ENCODE measurements at regions not wholly inside any gene's neighbourhood (a gene's known extent, or its start where the extent isn't known, plus 50 kb on each side); places are given as distances from the start of the nearest gene placed in this dataset.

GRCh38 chr1:230542681-230543080, 99.6 kb upstream of the COG2 start:
- Histone ChIP-seq H4K20me1 (ENCODE audit: insufficient read depth) (no peaks in the 10 kb centered on the region), H3K27ac (ENCODE audit: low read length) (no peak overlapping the region), H3K4me3 (ENCODE audit: low read length) (no peak overlapping the region), H3K4me2 (ENCODE audit: low read length) (no peak overlapping the region), H3K27me3 (ENCODE audit: insufficient read depth, low read depth, low read length) (no peaks in the 10 kb centered on the region), H2AFZ (ENCODE audit: low read depth, low read length) (no peak overlapping the region), H3K9me2 (ENCODE audit: insufficient read depth, low read length) (no peaks in the 10 kb centered on the region), H3K79me2 (replicated peaks; ENCODE audit: insufficient read depth, low read length) (no peaks in the 10 kb centered on the region), H3K9me3 (ENCODE audit: low read length) (no peaks in the 10 kb centered on the region), H3K36me3 (ENCODE audit: insufficient read depth, low read length) (no peaks in the 10 kb centered on the region), H3K9ac (ENCODE audit: low read length) (no peak overlapping the region), H3F3A (ENCODE audit: insufficient read depth, low read length, poor library complexity, severe bottlenecking) (no peaks in the 10 kb centered on the region)
- TF ChIP-seq EZH2 (IDR thresholded peaks at IDR 0.05; ENCODE audit: borderline replicate concordance, insufficient read depth, low read length, poor library complexity, severe bottlenecking) = no peak
- TF ChIP-seq CTCF (IDR thresholded peaks at IDR 0.05; ENCODE audit: poor library complexity, severe bottlenecking) = no peak
- no peak for TF ChIP-seq TAF1 (IDR thresholded peaks at IDR 0.05; ENCODE audit: low read depth)
- no peak for TF ChIP-seq POLR2AphosphoS5 (IDR thresholded peaks at IDR 0.05)
- TF ChIP-seq REST (IDR thresholded peaks at IDR 0.05; ENCODE audit: borderline replicate concordance) = no peak
- no peak for TF ChIP-seq RAD21 (conservative IDR thresholded peaks at IDR 0.05)
- TF ChIP-seq EP300 (conservative IDR thresholded peaks at IDR 0.05; ENCODE audit: poor library complexity, severe bottlenecking) = no peak
- TF ChIP-seq SMC3 (conservative IDR thresholded peaks at IDR 0.05; ENCODE audit: poor library complexity) = no peak

DNA sequence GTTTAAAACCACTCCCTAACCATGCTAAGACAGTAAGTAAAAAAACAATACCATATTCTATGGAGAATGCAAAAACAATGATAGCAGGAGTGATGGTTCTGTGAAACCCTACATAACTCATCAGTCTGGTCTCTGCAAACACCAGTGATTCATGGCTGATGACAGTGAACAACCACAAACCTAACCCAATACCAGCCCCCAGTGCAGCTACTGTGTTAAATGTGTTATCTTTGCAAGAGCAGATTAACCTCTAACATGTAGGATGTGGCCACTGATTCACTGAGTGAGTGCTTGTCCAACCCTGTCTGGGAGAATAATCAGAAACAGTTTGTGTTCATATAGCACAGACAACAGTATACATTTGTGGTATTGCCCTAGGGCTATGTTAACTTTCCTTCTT, 100.2 kb upstream of the COG2 start:
- no peaks in the 10 kb centered on the region for H3K79me2 ChIP-seq (replicated peaks; ENCODE audit: insufficient read depth, low read length)
- H3F3A ChIP-seq (ENCODE audit: insufficient read depth, low read length, poor library complexity, severe bottlenecking) = no peaks in the 10 kb centered on the region
- no peak overlapping the region for H3K4me2 ChIP-seq (ENCODE audit: low read length)
- no peak overlapping the region for H3K9ac ChIP-seq (ENCODE audit: low read length)
- H3K4me3 ChIP-seq (ENCODE audit: low read length) = no peak overlapping the region
- H3K27me3 ChIP-seq (ENCODE audit: insufficient read depth, low read depth, low read length) = no peaks in the 10 kb centered on the region
- TF ChIP-seq SMC3 (conservative IDR thresholded peaks at IDR 0.05; ENCODE audit: poor library complexity) (no peak), POLR2AphosphoS5 (IDR thresholded peaks at IDR 0.05) (no peak), TAF1 (IDR thresholded peaks at IDR 0.05; ENCODE audit: low read depth) (no peak), REST (IDR thresholded peaks at IDR 0.05; ENCODE audit: borderline replicate concordance) (no peak), EZH2 (IDR thresholded peaks at IDR 0.05; ENCODE audit: borderline replicate concordance, insufficient read depth, low read length, poor library complexity, severe bottlenecking) (no peak), EP300 (conservative IDR thresholded peaks at IDR 0.05; ENCODE audit: poor library complexity, severe bottlenecking) (no peak), MXI1 (conservative IDR thresholded peaks at IDR 0.05; ENCODE audit: poor library complexity, severe bottlenecking) (no peak), RAD21 (conservative IDR thresholded peaks at IDR 0.05) (no peak), CTCF (IDR thresholded peaks at IDR 0.05; ENCODE audit: poor library complexity, severe bottlenecking) (no peak)
- H3K9me2 ChIP-seq (ENCODE audit: insufficient read depth, low read length) = no peaks in the 10 kb centered on the region
- H4K20me1 ChIP-seq (ENCODE audit: insufficient read depth) = no peaks in the 10 kb centered on the region
- no peaks in the 10 kb centered on the region for H3K36me3 ChIP-seq (ENCODE audit: insufficient read depth, low read length)
- no peak overlapping the region for H2AFZ ChIP-seq (ENCODE audit: low read depth, low read length)
- H3K27ac ChIP-seq (ENCODE audit: low read length) = no peak overlapping the region
- H3K9me3 ChIP-seq (ENCODE audit: low read length) = no peaks in the 10 kb centered on the region
